ENCODE measurements at regions not wholly inside any gene's neighbourhood (a gene's known extent, or its start where the extent isn't known, plus 50 kb on each side); places are given as distances from the start of the nearest gene placed in this dataset.

DNA sequence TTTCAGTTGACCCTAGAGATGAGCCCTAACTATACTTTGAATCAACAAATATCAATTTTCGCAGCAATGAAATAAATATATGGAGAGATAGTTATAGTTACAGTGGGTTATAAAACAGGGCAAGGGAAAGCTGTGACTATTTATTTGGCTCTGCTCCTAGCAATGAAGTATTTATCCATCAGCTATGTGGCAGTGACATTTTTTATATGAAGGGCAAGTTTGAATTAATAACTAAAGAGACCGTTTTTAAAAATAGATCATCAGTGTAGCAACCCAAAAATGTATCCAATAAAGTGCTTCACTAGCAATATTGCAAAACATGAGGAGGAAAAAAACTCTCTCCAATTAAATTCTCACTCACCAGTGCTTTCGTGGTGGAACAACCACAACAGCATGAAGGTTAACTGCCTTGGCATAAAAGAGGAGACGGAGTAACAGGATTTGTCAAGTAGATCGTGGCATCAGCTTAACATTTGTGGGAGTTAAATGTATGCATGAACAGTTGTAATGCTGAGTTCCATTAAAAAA is 58.1 kb upstream of the NUDT4 start:
- TF ChIP-seq CTCF (IDR thresholded peaks at IDR 0.05; ENCODE audit: extremely low read depth, missing control alignments): no peak
- DNase-seq (ENCODE audit: low spot score): no peak

- DNase-seq (ENCODE audit: low spot score): no peak
- no peak for TF ChIP-seq CTCF (IDR thresholded peaks at IDR 0.05; ENCODE audit: extremely low read depth, missing control alignments)
Observed at GRCh38 chr12:93322784-93323183, 54.9 kb upstream of the NUDT4 start.

DNA sequence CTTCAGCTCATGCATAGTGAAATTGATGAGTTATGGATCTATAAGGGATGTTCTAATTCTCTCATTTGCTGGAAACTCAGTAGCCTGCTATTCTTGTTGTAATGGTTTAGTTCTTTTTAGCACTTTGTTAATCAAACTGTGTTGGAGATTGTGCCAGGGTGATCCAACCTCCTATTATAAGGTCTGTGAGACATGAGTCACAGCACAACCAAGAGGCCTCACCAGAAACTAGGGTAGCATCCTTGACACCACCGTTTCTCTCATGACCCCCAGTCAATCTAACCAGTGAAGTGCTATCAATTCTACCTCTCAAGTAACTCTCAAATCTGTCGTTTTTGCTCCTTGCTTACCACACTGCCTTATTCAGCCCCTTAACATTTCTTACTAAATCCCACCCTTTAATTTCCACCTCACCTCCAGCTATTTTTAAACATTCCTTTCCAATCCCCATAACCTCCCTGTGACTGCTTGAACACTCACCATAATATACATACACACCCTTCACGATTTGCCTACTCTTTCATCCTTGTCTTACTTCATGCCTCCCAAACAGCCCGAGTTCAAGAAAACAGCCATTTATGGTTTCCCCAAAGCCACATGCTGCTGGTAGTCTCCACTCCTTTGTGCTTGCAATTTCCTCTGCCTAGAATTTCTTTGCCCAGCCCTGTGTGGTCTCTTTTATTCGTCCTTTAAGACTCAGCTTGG is 53.9 kb upstream of the NUDT4 start:
- DNase-seq (ENCODE audit: low spot score): no peak
- no peak for TF ChIP-seq CTCF (IDR thresholded peaks at IDR 0.05; ENCODE audit: extremely low read depth, missing control alignments)

GRCh38 chr12:93325855-93326254 is 51.9 kb upstream of the NUDT4 start:
- DNase-seq (ENCODE audit: low spot score): no peak
- no peak for TF ChIP-seq CTCF (IDR thresholded peaks at IDR 0.05; ENCODE audit: extremely low read depth, missing control alignments)

Measured in GM20000 (cell line).